ENCODE measurements at regions not wholly inside any gene's neighbourhood (a gene's known extent, or its start where the extent isn't known, plus 50 kb on each side); places are given as distances from the start of the nearest gene placed in this dataset.

- DNase-seq (ENCODE audit: low spot score), result no peak
Observed at GRCh38 chr1:168918860-168919741, 187.4 kb upstream of the ATP1B1 start.

GRCh38 chr1:168920456-168921094, 185.9 kb upstream of the ATP1B1 start:
- no peak for DNase-seq (ENCODE audit: low spot score)

GRCh38 chr1:168921629-168922028, 184.9 kb upstream of the ATP1B1 start:
- no peak for DNase-seq (ENCODE audit: low spot score)

- no peak for DNase-seq (ENCODE audit: low spot score)
Observed at GRCh38 chr1:168923521-168924136, 182.9 kb upstream of the ATP1B1 start.

GRCh38 chr1:168924976-168925375, 181.5 kb upstream of the ATP1B1 start:
- DNase-seq (ENCODE audit: low spot score), result no peak

- no peak for DNase-seq (ENCODE audit: low spot score)
Observed at GRCh38 chr1:168926236-168926635, 180.3 kb upstream of the ATP1B1 start.

- DNase-seq (ENCODE audit: low spot score), result no peak
Observed at GRCh38 chr1:168932539-168932938, 174.0 kb upstream of the ATP1B1 start.

- DNase-seq (ENCODE audit: low spot score), result no peak
Observed at GRCh38 chr1:168933141-168933805, 173.2 kb upstream of the ATP1B1 start.

- no peak for DNase-seq (ENCODE audit: low spot score)
Observed at GRCh38 chr1:168939110-168939946, 167.2 kb upstream of the ATP1B1 start.

GRCh38 chr1:168939947-168940223, 166.6 kb upstream of the ATP1B1 start:
- no peak for DNase-seq (ENCODE audit: low spot score)

- DNase-seq (ENCODE audit: low spot score), result no peak
Observed at GRCh38 chr1:168941640-168942039, 164.8 kb upstream of the ATP1B1 start.

GRCh38 chr1:168942165-168942564, 164.3 kb upstream of the ATP1B1 start:
- no peak for DNase-seq (ENCODE audit: low spot score)

- no peak for DNase-seq (ENCODE audit: low spot score)
Observed at GRCh38 chr1:168945870-168946269, 160.6 kb upstream of the ATP1B1 start.

GRCh38 chr1:168947041-168947440, 159.4 kb upstream of the ATP1B1 start:
- DNase-seq (ENCODE audit: low spot score), result no peak

GRCh38 chr1:168949672-168950071, 156.8 kb upstream of the ATP1B1 start:
- no peak for DNase-seq (ENCODE audit: low spot score)

GRCh38 chr1:168957818-168958217, 148.7 kb upstream of the ATP1B1 start:
- no peak for DNase-seq (ENCODE audit: low spot score)

GRCh38 chr1:168958562-168959289, 147.8 kb upstream of the ATP1B1 start:
- DNase-seq (ENCODE audit: low spot score), result no peak

- no peak for DNase-seq (ENCODE audit: low spot score)
Observed at GRCh38 chr1:168959382-168959781, 147.1 kb upstream of the ATP1B1 start.

- DNase-seq (ENCODE audit: low spot score), result no peak
Observed at GRCh38 chr1:168960114-168960513, 146.4 kb upstream of the ATP1B1 start.

GRCh38 chr1:168960595-168960994, 145.9 kb upstream of the ATP1B1 start:
- no peak for DNase-seq (ENCODE audit: low spot score)

GRCh38 chr1:168963601-168964000, 142.9 kb upstream of the ATP1B1 start:
- no peak for DNase-seq (ENCODE audit: low spot score)
